Adipocyte (in vitro differentiated cells): ENCODE measurements at regions not wholly inside any gene's neighbourhood (a gene's known extent, or its start where the extent isn't known, plus 50 kb on each side); places are given as distances from the start of the nearest gene placed in this dataset.
A peak's percentile ranks its signal among the peaks of the same experiment; 100 is the strongest.

Experiments
- DNase-seq: peaks from one replicate; pipeline ENCODE4 v3.0.0-alpha.2; 2015; ENCODE audit warnings: low read depth
- H3K27me3 ChIP-seq: replicated peaks from 2 replicates; pipeline ENCODE4 v1.7.0; 2013; ENCODE audit warnings: mild to moderate bottlenecking, low read length, moderate library complexity; ENCODE audit not compliant: control insufficient read depth, insufficient read depth
- H3K36me3 ChIP-seq: 2 replicates; pipeline ENCODE4 v1.7.0; 2013; ENCODE audit warnings: low read length, mild to moderate bottlenecking, moderate library complexity; ENCODE audit not compliant: control insufficient read depth, insufficient read depth, severe bottlenecking
- H3K4me1 ChIP-seq: 2 replicates; pipeline ENCODE4 v1.7.0; 2013; ENCODE audit warnings: mild to moderate bottlenecking, low read length, moderate library complexity; ENCODE audit not compliant: control insufficient read depth, insufficient read depth
- H3K4me3 ChIP-seq: 2 replicates; pipeline ENCODE4 v1.7.0; 2013; ENCODE audit warnings: mild to moderate bottlenecking, low read length, moderate library complexity
- H3K9ac ChIP-seq: 2 replicates; pipeline ENCODE4 v1.7.0; 2013; ENCODE audit warnings: mild to moderate bottlenecking, low read length, moderate library complexity
- H3K9me3 ChIP-seq: 2 replicates; pipeline ENCODE4 v1.7.0; 2013; ENCODE audit warnings: mild to moderate bottlenecking, low read length, moderate library complexity; ENCODE audit not compliant: control insufficient read depth

- Histone ChIP-seq H3K36me3 (no peaks in the 10 kb centered on the region), H3K9ac (no peak overlapping the region), H3K4me3 (no peak overlapping the region), H3K4me1 (no peaks in the 10 kb centered on the region), H3K27me3 (no peaks in the 10 kb centered on the region), H3K9me3 (no peaks in the 10 kb centered on the region)
- DNase-seq: no peak
Observed at GRCh38 chr1:57989877-57990276, 556.6 kb downstream of the OMA1 start.

GRCh38 chr1:57987523-57987922 is 559.0 kb downstream of the OMA1 start:
- DNase-seq: no peak
- no peaks in the 10 kb centered on the region for H3K27me3 ChIP-seq
- H3K9ac ChIP-seq: no peak overlapping the region

GRCh38 chr1:57986432-57986831 is 560.1 kb downstream of the OMA1 start:
- Histone ChIP-seq H3K4me1 (peaks cover 16% of the 10 kb centered on the region), H3K4me3 (no peak overlapping the region), H3K9me3 (no peaks in the 10 kb centered on the region), H3K27me3 (no peaks in the 10 kb centered on the region), H3K36me3 (no peaks in the 10 kb centered on the region), H3K9ac (no peak overlapping the region)
- no peak for DNase-seq

More at GRCh38 chr1:57987523-57987922, 559.0 kb downstream of the OMA1 start:
- Histone ChIP-seq H3K36me3 (no peaks in the 10 kb centered on the region), H3K4me3 (no peak overlapping the region), H3K4me1 (peaks cover 7% of the 10 kb centered on the region), H3K9me3 (no peaks in the 10 kb centered on the region)

GRCh38 chr1:57984277-57984676 is 560.4 kb upstream of the DAB1 start:
- H3K27me3 ChIP-seq: no peaks in the 10 kb centered on the region
- H3K9ac ChIP-seq: no peak overlapping the region
- H3K36me3 ChIP-seq: no peaks in the 10 kb centered on the region
- no peak for DNase-seq
- H3K4me3 ChIP-seq: no peak overlapping the region
- H3K4me1 ChIP-seq: peaks cover 16% of the 10 kb centered on the region
- no peaks in the 10 kb centered on the region for H3K9me3 ChIP-seq

GRCh38 chr1:57983441-57983840 is 559.6 kb upstream of the DAB1 start:
- no peak overlapping the region for H3K4me3 ChIP-seq
- no peaks in the 10 kb centered on the region for H3K36me3 ChIP-seq
- peaks cover 16% of the 10 kb centered on the region for H3K4me1 ChIP-seq
- DNase-seq: no peak
- no peak overlapping the region for H3K9ac ChIP-seq
- H3K27me3 ChIP-seq: no peaks in the 10 kb centered on the region
- H3K9me3 ChIP-seq: no peaks in the 10 kb centered on the region

- Histone ChIP-seq H3K27me3 (no peaks in the 10 kb centered on the region), H3K9ac (no peak overlapping the region), H3K4me1 (peaks cover 16% of the 10 kb centered on the region), H3K9me3 (peaks cover 5% of the 10 kb centered on the region), H3K4me3 (no peak overlapping the region), H3K36me3 (no peaks in the 10 kb centered on the region)
- no peak for DNase-seq
Observed at GRCh38 chr1:57982852-57983251, 559.0 kb upstream of the DAB1 start.

GRCh38 chr1:57976216-57976615 is 552.4 kb upstream of the DAB1 start:
- peaks cover 5% of the 10 kb centered on the region for H3K9me3 ChIP-seq
- H3K27me3 ChIP-seq: no peaks in the 10 kb centered on the region
- H3K4me1 ChIP-seq: no peaks in the 10 kb centered on the region
- no peaks in the 10 kb centered on the region for H3K36me3 ChIP-seq
- no peak overlapping the region for H3K4me3 ChIP-seq
- no peak overlapping the region for H3K9ac ChIP-seq
- DNase-seq: peak; percentile 3

GRCh38 chr1:57968321-57968720 is 544.5 kb upstream of the DAB1 start:
- no peaks in the 10 kb centered on the region for H3K9me3 ChIP-seq
- peaks cover 3% of the 10 kb centered on the region for H3K27me3 ChIP-seq
- no peak overlapping the region for H3K9ac ChIP-seq
- no peak for DNase-seq
- no peak overlapping the region for H3K4me3 ChIP-seq
- H3K4me1 ChIP-seq: no peaks in the 10 kb centered on the region
- H3K36me3 ChIP-seq: no peaks in the 10 kb centered on the region

- no peaks in the 10 kb centered on the region for H3K36me3 ChIP-seq
- no peaks in the 10 kb centered on the region for H3K4me1 ChIP-seq
- no peak overlapping the region for H3K9ac ChIP-seq
- peaks cover 3% of the 10 kb centered on the region for H3K27me3 ChIP-seq
- peak; percentile 3 for DNase-seq
- no peak overlapping the region for H3K4me3 ChIP-seq
- H3K9me3 ChIP-seq: no peaks in the 10 kb centered on the region
Observed at GRCh38 chr1:57966751-57967406, 543.0 kb upstream of the DAB1 start.

- Histone ChIP-seq H3K4me3 (no peak overlapping the region), H3K9ac (no peak overlapping the region), H3K9me3 (no peaks in the 10 kb centered on the region), H3K36me3 (no peaks in the 10 kb centered on the region), H3K27me3 (peaks cover 3% of the 10 kb centered on the region), H3K4me1 (no peaks in the 10 kb centered on the region)
- no peak for DNase-seq
Observed at GRCh38 chr1:57966340-57966739, 542.5 kb upstream of the DAB1 start.

GRCh38 chr1:57963581-57963980 is 539.7 kb upstream of the DAB1 start:
- H3K4me1 ChIP-seq: no peaks in the 10 kb centered on the region
- no peak overlapping the region for H3K4me3 ChIP-seq
- H3K9ac ChIP-seq: no peak overlapping the region
- peaks cover 3% of the 10 kb centered on the region for H3K27me3 ChIP-seq
- H3K9me3 ChIP-seq: no peaks in the 10 kb centered on the region
- no peaks in the 10 kb centered on the region for H3K36me3 ChIP-seq
- DNase-seq: no peak
